Astrocyte (in vitro differentiated cells and primary cell): ENCODE measurements at regions not wholly inside any gene's neighbourhood (a gene's known extent, or its start where the extent isn't known, plus 50 kb on each side); places are given as distances from the start of the nearest gene placed in this dataset.

Source experiments
- CTCF ChIP-seq: IDR thresholded peaks from 2 replicates; pipeline ENCODE4 v1.5.1; 2011; ENCODE audit warnings: low read depth, mild to moderate bottlenecking, inconsistent platforms, low read length, moderate library complexity; ENCODE audit not compliant: insufficient read depth
- EZH2 ChIP-seq: IDR thresholded peaks from 2 replicates; pipeline ENCODE4 v1.6.1; 2012; ENCODE audit warnings: mild to moderate bottlenecking, low read length, inconsistent platforms; ENCODE audit not compliant: insufficient read depth

- TF ChIP-seq CTCF = no peak
- no peak for TF ChIP-seq EZH2
These were observed 190.0 kb downstream of the RPS12 start for GRCh38 chr6:133004304-133004884.
